ENCODE measurements at regions not wholly inside any gene's neighbourhood (a gene's known extent, or its start where the extent isn't known, plus 50 kb on each side); places are given as distances from the start of the nearest gene placed in this dataset.

DNA sequence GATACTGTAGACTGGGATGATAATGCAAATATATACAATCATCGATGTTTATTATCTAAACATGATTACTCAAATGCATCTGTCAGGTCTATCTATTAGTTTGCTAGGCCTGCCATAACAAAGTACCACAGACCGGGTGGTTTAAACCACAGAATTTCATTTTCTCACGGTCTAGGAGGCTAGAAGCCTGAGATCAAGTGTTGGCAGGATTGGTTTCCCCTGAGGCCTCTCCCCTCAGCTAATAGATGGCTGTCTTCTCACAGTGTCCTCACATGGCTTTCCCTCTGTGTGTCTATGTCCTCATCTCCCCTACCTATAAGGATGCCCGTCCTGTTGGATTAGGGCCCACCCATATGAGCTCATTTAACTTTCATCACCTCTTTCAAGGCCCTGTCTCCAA, 512.6 kb upstream of the SLC35B3 start:
- no peak for DNase-seq (ENCODE audit: low spot score)
- H2AFZ ChIP-seq (ENCODE audit: low read length): no peak overlapping the region
- no peak overlapping the region for H3K27ac ChIP-seq (ENCODE audit: extremely low read length, insufficient read depth, low read length)
- peaks cover 0 to 1% of the 10 kb centered on the region in 2 experiments; a peak in 1 of 5 replicates for H3K27me3 ChIP-seq (ENCODE audit: control insufficient read depth in 1 of 2, insufficient read depth in 2 of 2, low read length in 2 of 2)
- no peak for ATAC-seq
- FAIRE-seq: no peak
- no peak overlapping the region for H3K9ac ChIP-seq (ENCODE audit: insufficient read depth, low read depth, low read length)
- no peaks in the 10 kb centered on the region for H3K79me2 ChIP-seq (ENCODE audit: insufficient read depth, low read length)
- H3K4me1 ChIP-seq (ENCODE audit: insufficient read depth, low read length): no peaks in the 10 kb centered on the region
- H3K9me3 ChIP-seq (ENCODE audit: low read length): no peaks in the 10 kb centered on the region
- H3K4me3 ChIP-seq (replicated peaks in 1 of 3; ENCODE audit: insufficient read depth in 1 of 3, low read depth in 2 of 3, low read length in 3 of 3): no peak overlapping the region
- no peaks in the 10 kb centered on the region for H4K20me1 ChIP-seq (ENCODE audit: insufficient read depth, low read length)
- intact Hi-C loops (cut with micrococcal nuclease; ENCODE audit: unreplicated experiment) (no loop called here), in situ Hi-C loops (cut with HindIII; ENCODE audit: extremely low pct_ligation_motif_present, low pct_unique_long_range_greater_than_20kb) (no loop called here)
- CTCF ChIA-PET (ENCODE audit: low intra/inter-chr PET ratio, low total read pairs): no interaction called here
- BruUV-seq (replicated peaks): no TSS peak
- no peak overlapping the region for H3K4me2 ChIP-seq (ENCODE audit: low read depth, low read length)
- WGBS (ENCODE audit: low lambda C conversion rate): 0% methylated on average over 4 of the region's 4 CpGs
- POLR2A ChIA-PET: no interaction called here
- no peaks in the 10 kb centered on the region for H3K36me3 ChIP-seq (replicated peaks in 1 of 2; ENCODE audit: control insufficient read depth in 1 of 2, insufficient read depth in 2 of 2, low read length in 2 of 2)
- TF ChIP-seq, protein P1, sequence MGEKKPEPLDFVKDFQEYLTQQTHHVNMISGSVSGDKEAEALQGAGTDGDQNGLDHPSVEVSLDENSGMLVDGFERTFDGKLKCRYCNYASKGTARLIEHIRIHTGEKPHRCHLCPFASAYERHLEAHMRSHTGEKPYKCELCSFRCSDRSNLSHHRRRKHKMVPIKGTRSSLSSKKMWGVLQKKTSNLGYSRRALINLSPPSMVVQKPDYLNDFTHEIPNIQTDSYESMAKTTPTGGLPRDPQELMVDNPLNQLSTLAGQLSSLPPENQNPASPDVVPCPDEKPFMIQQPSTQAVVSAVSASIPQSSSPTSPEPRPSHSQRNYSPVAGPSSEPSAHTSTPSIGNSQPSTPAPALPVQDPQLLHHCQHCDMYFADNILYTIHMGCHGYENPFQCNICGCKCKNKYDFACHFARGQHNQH (CRISPR knock-in tag; IDR thresholded peaks at IDR 0.05): no peak
- TF ChIP-seq HDAC1 (CRISPR knock-in tag; IDR thresholded peaks at IDR 0.05) (no peak), ZNF761 (CRISPR knock-in tag; conservative IDR thresholded peaks at IDR 0.05) (no peak), ZNF460 (CRISPR knock-in tag; IDR thresholded peaks at IDR 0.05; ENCODE audit: borderline replicate concordance) (no peak), SSRP1 (CRISPR knock-in tag; IDR thresholded peaks at IDR 0.05) (no peak), ZNF441 (CRISPR knock-in tag; IDR thresholded peaks at IDR 0.05; ENCODE audit: borderline replicate concordance) (no peak), ZNF772 (CRISPR knock-in tag; IDR thresholded peaks at IDR 0.05) (no peak)
- TF ChIP-seq, protein P2, sequence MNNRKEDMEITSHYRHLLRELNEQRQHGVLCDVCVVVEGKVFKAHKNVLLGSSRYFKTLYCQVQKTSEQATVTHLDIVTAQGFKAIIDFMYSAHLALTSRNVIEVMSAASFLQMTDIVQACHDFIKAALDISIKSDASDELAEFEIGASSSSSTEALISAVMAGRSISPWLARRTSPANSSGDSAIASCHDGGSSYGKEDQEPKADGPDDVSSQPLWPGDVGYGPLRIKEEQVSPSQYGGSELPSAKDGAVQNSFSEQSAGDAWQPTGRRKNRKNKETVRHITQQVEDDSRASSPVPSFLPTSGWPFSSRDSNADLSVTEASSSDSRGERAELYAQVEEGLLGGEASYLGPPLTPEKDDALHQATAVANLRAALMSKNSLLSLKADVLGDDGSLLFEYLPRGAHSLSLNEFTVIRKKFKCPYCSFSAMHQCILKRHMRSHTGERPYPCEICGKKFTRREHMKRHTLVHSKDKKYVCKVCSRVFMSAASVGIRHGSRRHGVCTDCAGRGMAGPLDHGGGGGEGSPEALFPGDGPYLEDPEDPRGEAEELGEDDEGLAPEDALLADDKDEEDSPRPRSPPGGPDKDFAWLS (CRISPR knock-in tag; IDR thresholded peaks at IDR 0.05; ENCODE audit: borderline replicate concordance): no peak
- TF ChIP-seq, protein P3, sequence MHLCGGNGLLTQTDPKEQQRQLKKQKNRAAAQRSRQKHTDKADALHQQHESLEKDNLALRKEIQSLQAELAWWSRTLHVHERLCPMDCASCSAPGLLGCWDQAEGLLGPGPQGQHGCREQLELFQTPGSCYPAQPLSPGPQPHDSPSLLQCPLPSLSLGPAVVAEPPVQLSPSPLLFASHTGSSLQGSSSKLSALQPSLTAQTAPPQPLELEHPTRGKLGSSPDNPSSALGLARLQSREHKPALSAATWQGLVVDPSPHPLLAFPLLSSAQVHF (CRISPR knock-in tag; IDR thresholded peaks at IDR 0.05): no peak
- TF ChIP-seq, protein P4, sequence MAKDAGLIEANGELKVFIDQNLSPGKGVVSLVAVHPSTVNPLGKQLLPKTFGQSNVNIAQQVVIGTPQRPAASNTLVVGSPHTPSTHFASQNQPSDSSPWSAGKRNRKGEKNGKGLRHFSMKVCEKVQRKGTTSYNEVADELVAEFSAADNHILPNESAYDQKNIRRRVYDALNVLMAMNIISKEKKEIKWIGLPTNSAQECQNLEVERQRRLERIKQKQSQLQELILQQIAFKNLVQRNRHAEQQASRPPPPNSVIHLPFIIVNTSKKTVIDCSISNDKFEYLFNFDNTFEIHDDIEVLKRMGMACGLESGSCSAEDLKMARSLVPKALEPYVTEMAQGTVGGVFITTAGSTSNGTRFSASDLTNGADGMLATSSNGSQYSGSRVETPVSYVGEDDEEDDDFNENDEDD (CRISPR knock-in tag; IDR thresholded peaks at IDR 0.05; ENCODE audit: borderline replicate concordance): no peak
- TF ChIP-seq, protein P5, sequence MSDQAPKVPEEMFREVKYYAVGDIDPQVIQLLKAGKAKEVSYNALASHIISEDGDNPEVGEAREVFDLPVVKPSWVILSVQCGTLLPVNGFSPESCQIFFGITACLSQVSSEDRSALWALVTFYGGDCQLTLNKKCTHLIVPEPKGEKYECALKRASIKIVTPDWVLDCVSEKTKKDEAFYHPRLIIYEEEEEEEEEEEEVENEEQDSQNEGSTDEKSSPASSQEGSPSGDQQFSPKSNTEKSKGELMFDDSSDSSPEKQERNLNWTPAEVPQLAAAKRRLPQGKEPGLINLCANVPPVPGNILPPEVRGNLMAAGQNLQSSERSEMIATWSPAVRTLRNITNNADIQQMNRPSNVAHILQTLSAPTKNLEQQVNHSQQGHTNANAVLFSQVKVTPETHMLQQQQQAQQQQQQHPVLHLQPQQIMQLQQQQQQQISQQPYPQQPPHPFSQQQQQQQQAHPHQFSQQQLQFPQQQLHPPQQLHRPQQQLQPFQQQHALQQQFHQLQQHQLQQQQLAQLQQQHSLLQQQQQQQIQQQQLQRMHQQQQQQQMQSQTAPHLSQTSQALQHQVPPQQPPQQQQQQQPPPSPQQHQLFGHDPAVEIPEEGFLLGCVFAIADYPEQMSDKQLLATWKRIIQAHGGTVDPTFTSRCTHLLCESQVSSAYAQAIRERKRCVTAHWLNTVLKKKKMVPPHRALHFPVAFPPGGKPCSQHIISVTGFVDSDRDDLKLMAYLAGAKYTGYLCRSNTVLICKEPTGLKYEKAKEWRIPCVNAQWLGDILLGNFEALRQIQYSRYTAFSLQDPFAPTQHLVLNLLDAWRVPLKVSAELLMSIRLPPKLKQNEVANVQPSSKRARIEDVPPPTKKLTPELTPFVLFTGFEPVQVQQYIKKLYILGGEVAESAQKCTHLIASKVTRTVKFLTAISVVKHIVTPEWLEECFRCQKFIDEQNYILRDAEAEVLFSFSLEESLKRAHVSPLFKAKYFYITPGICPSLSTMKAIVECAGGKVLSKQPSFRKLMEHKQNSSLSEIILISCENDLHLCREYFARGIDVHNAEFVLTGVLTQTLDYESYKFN (CRISPR knock-in tag; conservative IDR thresholded peaks at IDR 0.05): no peak
- TF ChIP-seq, protein P6, sequence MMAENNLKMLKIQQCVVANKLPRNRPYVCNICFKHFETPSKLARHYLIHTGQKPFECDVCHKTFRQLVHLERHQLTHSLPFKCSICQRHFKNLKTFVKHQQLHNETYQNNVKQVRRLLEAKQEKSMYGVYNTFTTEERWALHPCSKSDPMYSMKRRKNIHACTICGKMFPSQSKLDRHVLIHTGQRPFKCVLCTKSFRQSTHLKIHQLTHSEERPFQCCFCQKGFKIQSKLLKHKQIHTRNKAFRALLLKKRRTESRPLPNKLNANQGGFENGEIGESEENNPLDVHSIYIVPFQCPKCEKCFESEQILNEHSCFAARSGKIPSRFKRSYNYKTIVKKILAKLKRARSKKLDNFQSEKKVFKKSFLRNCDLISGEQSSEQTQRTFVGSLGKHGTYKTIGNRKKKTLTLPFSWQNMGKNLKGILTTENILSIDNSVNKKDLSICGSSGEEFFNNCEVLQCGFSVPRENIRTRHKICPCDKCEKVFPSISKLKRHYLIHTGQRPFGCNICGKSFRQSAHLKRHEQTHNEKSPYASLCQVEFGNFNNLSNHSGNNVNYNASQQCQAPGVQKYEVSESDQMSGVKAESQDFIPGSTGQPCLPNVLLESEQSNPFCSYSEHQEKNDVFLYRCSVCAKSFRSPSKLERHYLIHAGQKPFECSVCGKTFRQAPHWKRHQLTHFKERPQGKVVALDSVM (CRISPR knock-in tag; IDR thresholded peaks at IDR 0.05): no peak

Measured in HepG2 (cell line).